ENCODE measurements at regions not wholly inside any gene's neighbourhood (a gene's known extent, or its start where the extent isn't known, plus 50 kb on each side); places are given as distances from the start of the nearest gene placed in this dataset.

GRCh38 chr9:35540315-35540714 lies 50.4 kb downstream of the RUSC2 start:
- TF ChIP-seq MAX (IDR thresholded peaks at IDR 0.05) (no peak), CTCF (IDR thresholded peaks at IDR 0.05; ENCODE audit: low read depth, low read length, missing input control) (no peak)
